Stimulated activated CD8-positive, alpha-beta memory T cell treated with anti-CD3 and anti-CD28 coated beads, Interleukin-4, amount 100 ng/mL, for 24 hours (primary cell): ENCODE measurements at regions not wholly inside any gene's neighbourhood (a gene's known extent, or its start where the extent isn't known, plus 50 kb on each side); places are given as distances from the start of the nearest gene placed in this dataset.
"Not testable (repeated sequence)": the region's sequence is repeated elsewhere in the genome, so short reads cannot be mapped to it uniquely, and the experiment has no call there.

Experiments
- DNase-seq: peaks from one replicate; pipeline ENCODE4 v3.0.0-alpha.2; 2020; ENCODE audit warnings: low read depth

GRCh38 chr3:118075873-118076272 is 958.8 kb downstream of the IGSF11 start:
- DNase-seq, result no peak

- no peak for DNase-seq
Observed at GRCh38 chr3:118077332-118077731, 957.3 kb downstream of the IGSF11 start.

GRCh38 chr3:118080889-118081288 is 953.8 kb downstream of the IGSF11 start:
- no peak for DNase-seq

GRCh38 chr3:118088696-118089095 is 946.0 kb downstream of the IGSF11 start:
- no peak for DNase-seq

GRCh38 chr3:118089563-118089962 is 945.1 kb downstream of the IGSF11 start:
- DNase-seq, result no peak

- no peak for DNase-seq
Observed at GRCh38 chr3:118097226-118097625, 937.4 kb downstream of the IGSF11 start.

- no peak for DNase-seq
Observed at GRCh38 chr3:118097660-118098059, 937.0 kb downstream of the IGSF11 start.

- DNase-seq, result no peak
Observed at GRCh38 chr3:118098827-118099226, 935.8 kb downstream of the IGSF11 start.

- no peak for DNase-seq
Observed at GRCh38 chr3:118101891-118102290, 932.8 kb downstream of the IGSF11 start.

- DNase-seq, result no peak
Observed at GRCh38 chr3:118102737-118103136, 931.9 kb downstream of the IGSF11 start.

GRCh38 chr3:118108201-118108600 is 926.4 kb downstream of the IGSF11 start:
- DNase-seq, result no peak

- DNase-seq, result no peak
Observed at GRCh38 chr3:118108769-118109168, 925.9 kb downstream of the IGSF11 start.

GRCh38 chr3:118110211-118110610 is 924.4 kb downstream of the IGSF11 start:
- no peak for DNase-seq

GRCh38 chr3:118116991-118117390 is 917.7 kb downstream of the IGSF11 start:
- DNase-seq, result no peak

- no peak for DNase-seq
Observed at GRCh38 chr3:118126751-118127150, 907.9 kb downstream of the IGSF11 start.

GRCh38 chr3:118127992-118128391 is 906.7 kb downstream of the IGSF11 start:
- DNase-seq, result no peak

GRCh38 chr3:118128886-118129285 is 905.8 kb downstream of the IGSF11 start:
- DNase-seq, result no peak

- no peak for DNase-seq
Observed at GRCh38 chr3:118137778-118138177, 896.9 kb downstream of the IGSF11 start.

- DNase-seq, result no peak
Observed at GRCh38 chr3:118144919-118145318, 889.7 kb downstream of the IGSF11 start.

- DNase-seq, result no peak
Observed at GRCh38 chr3:118146658-118147375, 887.8 kb downstream of the IGSF11 start.

GRCh38 chr3:118151164-118151563 is 883.5 kb downstream of the IGSF11 start:
- DNase-seq, result no peak

GRCh38 chr3:118162627-118163588 is 871.7 kb downstream of the IGSF11 start:
- DNase-seq, result not testable (repeated sequence)

GRCh38 chr3:118165413-118165812 is 869.2 kb downstream of the IGSF11 start:
- DNase-seq, result no peak
